ENCODE measurements at regions not wholly inside any gene's neighbourhood (a gene's known extent, or its start where the extent isn't known, plus 50 kb on each side); places are given as distances from the start of the nearest gene placed in this dataset.

DNA sequence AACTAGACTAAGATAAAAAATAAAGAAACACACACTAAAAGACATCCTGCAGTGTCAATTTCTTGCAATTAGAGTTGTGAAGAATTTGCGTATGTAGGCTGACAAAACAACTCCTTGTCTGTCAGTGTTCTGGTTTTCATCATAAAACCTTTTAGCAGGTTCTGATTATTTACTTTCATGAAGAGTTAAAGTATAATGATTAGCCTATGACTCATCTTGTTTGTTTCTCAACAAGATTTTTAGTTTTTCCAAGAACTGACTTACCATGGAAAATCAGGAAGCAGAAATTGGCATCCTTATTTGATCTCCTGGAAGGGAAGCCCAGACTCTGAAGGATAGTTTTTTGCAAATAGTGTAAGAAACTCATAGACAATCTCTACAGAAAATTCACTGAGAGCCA, 848.7 kb upstream of the PCDH9 start:
- TF ChIP-seq, protein P1, sequence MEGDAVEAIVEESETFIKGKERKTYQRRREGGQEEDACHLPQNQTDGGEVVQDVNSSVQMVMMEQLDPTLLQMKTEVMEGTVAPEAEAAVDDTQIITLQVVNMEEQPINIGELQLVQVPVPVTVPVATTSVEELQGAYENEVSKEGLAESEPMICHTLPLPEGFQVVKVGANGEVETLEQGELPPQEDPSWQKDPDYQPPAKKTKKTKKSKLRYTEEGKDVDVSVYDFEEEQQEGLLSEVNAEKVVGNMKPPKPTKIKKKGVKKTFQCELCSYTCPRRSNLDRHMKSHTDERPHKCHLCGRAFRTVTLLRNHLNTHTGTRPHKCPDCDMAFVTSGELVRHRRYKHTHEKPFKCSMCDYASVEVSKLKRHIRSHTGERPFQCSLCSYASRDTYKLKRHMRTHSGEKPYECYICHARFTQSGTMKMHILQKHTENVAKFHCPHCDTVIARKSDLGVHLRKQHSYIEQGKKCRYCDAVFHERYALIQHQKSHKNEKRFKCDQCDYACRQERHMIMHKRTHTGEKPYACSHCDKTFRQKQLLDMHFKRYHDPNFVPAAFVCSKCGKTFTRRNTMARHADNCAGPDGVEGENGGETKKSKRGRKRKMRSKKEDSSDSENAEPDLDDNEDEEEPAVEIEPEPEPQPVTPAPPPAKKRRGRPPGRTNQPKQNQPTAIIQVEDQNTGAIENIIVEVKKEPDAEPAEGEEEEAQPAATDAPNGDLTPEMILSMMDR (IDR thresholded peaks at IDR 0.05; ENCODE audit: control extremely low read depth in 1 of 3, insufficient read depth in 1 of 3, low read depth in 1 of 3, low read length in 3 of 3): no peak
- TF ChIP-seq TAF7 (optimal IDR thresholded peaks at IDR 0.05; ENCODE audit: borderline replicate concordance, low read depth, low read length): no peak
- no peak for TF ChIP-seq POLR2A (IDR thresholded peaks at IDR 0.05; ENCODE audit: control extremely low read depth in 1 of 2, low read depth in 2 of 2, low read length in 2 of 2)
- TF ChIP-seq CHD2 (IDR thresholded peaks at IDR 0.05; ENCODE audit: low read length): no peak
- TF ChIP-seq SIN3A (conservative IDR thresholded peaks at IDR 0.05 in 1 of 2, IDR thresholded peaks at IDR 0.05 in 1 of 2; ENCODE audit: low read depth in 1 of 2, low read length in 2 of 2): no peak
- TF ChIP-seq HDAC2 (IDR thresholded peaks at IDR 0.05; ENCODE audit: borderline replicate concordance in 1 of 2, low read depth in 2 of 2, low read length in 2 of 2): no peak

Measured in H1 (cell line).